Breast epithelium (tissue), 4 donors: ENCODE measurements at regions not wholly inside any gene's neighbourhood (a gene's known extent, or its start where the extent isn't known, plus 50 kb on each side); places are given as distances from the start of the nearest gene placed in this dataset.

ENCODE experiments used
- DNase-seq, 2 donors: peaks; one replicate each; pipeline ENCODE4 v3.0.0-alpha.2; 2019; ENCODE audit warnings: low spot score in 2 of 2
- H3K27ac ChIP-seq, 2 donors: fragments of 200-600 bp; sonication (generic) in 1 of 2; one replicate each; pipeline ENCODE4 v1.5.1; 2016 to 2019; ENCODE audit warnings: mild to moderate bottlenecking in 1 of 2
- H3K27me3 ChIP-seq, 2 donors: fragments of 200-600 bp; sonication (generic) in 1 of 2; one replicate each; pipeline versions ENCODE4 v1.5.1 to v1.6.0; 2017 to 2019; ENCODE audit warnings: control low read depth in 1 of 2, mild to moderate bottlenecking in 1 of 2
- H3K36me3 ChIP-seq: fragments of 200-600 bp; one replicate; pipeline ENCODE4 v1.5.1; 2019
- H3K4me1 ChIP-seq, 2 donors: fragments of 200-600 bp; sonication (generic); one replicate each; pipeline ENCODE4 v1.5.1; 2016 to 2019; ENCODE audit warnings: control low read depth in 1 of 2
- H3K4me3 ChIP-seq, 3 donors: fragments of 200-600 bp; sonication (generic); 1 replicate in 2 of 3; 2 replicates in 1 of 3; pipeline ENCODE4 v1.5.1; 2016 to 2019; ENCODE audit warnings: mild to moderate bottlenecking in 3 of 3, moderate library complexity in 2 of 3
- H3K9me3 ChIP-seq, 2 donors: fragments of 200-600 bp; sonication (generic) in 1 of 2; one replicate each; pipeline ENCODE4 v1.5.1; 2016 to 2019; ENCODE audit warnings: control low read depth in 1 of 2
- CTCF ChIP-seq, 3 donors: fragments of 450-650 bp; IDR thresholded peaks; one replicate each; pipeline ENCODE4 v1.5.1; 2016 to 2017; ENCODE audit warnings: antibody characterized with exemption in 3 of 3, mild to moderate bottlenecking in 3 of 3, moderate library complexity in 3 of 3
- POLR2A ChIP-seq: fragments of 450-650 bp; IDR thresholded peaks from one replicate; pipeline ENCODE4 v1.6.1; 2016; ENCODE audit warnings: antibody characterized with exemption, mild to moderate bottlenecking, moderate library complexity
- POLR2AphosphoS5 ChIP-seq, 3 donors: sonication (generic); formaldehyde crosslinking; IDR thresholded peaks; one replicate each; pipeline ENCODE4 v1.6.1; 2017; ENCODE audit warnings: antibody characterized with exemption in 3 of 3
- intact Hi-C: fragments of 100-400 bp; cut with DNase I; formaldehyde crosslinking; loops from one replicate; pipeline ENCODE4 v1.15.1; 2023; ENCODE audit warnings: low total_unique reads

GRCh38 chr13:111005364-111005763, 90.5 kb upstream of the ANKRD10 start:
- H3K27ac ChIP-seq = peak overlapping the region; percentile 69 to 88
- TF ChIP-seq CTCF (IDR thresholded peaks at IDR 0.05) (no peak), POLR2AphosphoS5 (IDR thresholded peaks at IDR 0.05) (no peak), POLR2A (no peak)
- DNase-seq = no peak
- H3K4me3 ChIP-seq = no peak overlapping the region
- H3K27me3 ChIP-seq = no peaks in the 10 kb centered on the region
- intact Hi-C loops = no loop called here
- H3K9me3 ChIP-seq = no peaks in the 10 kb centered on the region
- H3K36me3 ChIP-seq = no peaks in the 10 kb centered on the region
- H3K4me1 ChIP-seq = peaks cover 0 to 7% of the 10 kb centered on the region in 2 donors

GRCh38 chr13:111004444-111004843, 89.6 kb upstream of the ANKRD10 start:
- no peak overlapping the region for H3K27ac ChIP-seq
- H3K9me3 ChIP-seq = no peaks in the 10 kb centered on the region
- peaks cover 0 to 7% of the 10 kb centered on the region in 2 donors for H3K4me1 ChIP-seq
- no peak for TF ChIP-seq POLR2A
- no peaks in the 10 kb centered on the region for H3K36me3 ChIP-seq
- intact Hi-C loops = no loop called here
- DNase-seq = no peak
- no peaks in the 10 kb centered on the region for H3K27me3 ChIP-seq
- H3K4me3 ChIP-seq = no peak overlapping the region

- Histone ChIP-seq H3K27me3 (no peaks in the 10 kb centered on the region), H3K9me3 (no peaks in the 10 kb centered on the region), H3K4me1 (peaks cover 0 to 4% of the 10 kb centered on the region in 2 donors), H3K27ac (no peak overlapping the region), H3K4me3 (no peak overlapping the region), H3K36me3 (no peaks in the 10 kb centered on the region)
- intact Hi-C loops = no loop called here
- TF ChIP-seq CTCF (IDR thresholded peaks at IDR 0.05) = no peak
- TF ChIP-seq POLR2AphosphoS5 (IDR thresholded peaks at IDR 0.05) = no peak
- TF ChIP-seq POLR2A = no peak
- no peak for DNase-seq
These were observed 86.8 kb upstream of the ANKRD10 start for GRCh38 chr13:111001636-111002035.

GRCh38 chr13:110993788-110994187, 78.9 kb upstream of the ANKRD10 start:
- intact Hi-C loops = no loop called here
- Histone ChIP-seq H3K4me3 (no peak overlapping the region), H3K36me3 (no peaks in the 10 kb centered on the region), H3K9me3 (no peaks in the 10 kb centered on the region), H3K27ac (no peak overlapping the region), H3K27me3 (no peaks in the 10 kb centered on the region), H3K4me1 (no peaks in the 10 kb centered on the region)
- no peak for TF ChIP-seq CTCF (IDR thresholded peaks at IDR 0.05)
- no peak for TF ChIP-seq POLR2A
- TF ChIP-seq POLR2AphosphoS5 (IDR thresholded peaks at IDR 0.05) = no peak
- DNase-seq = no peak

- intact Hi-C loops = no loop called here
These were observed 77.2 kb upstream of the ANKRD10 start for GRCh38 chr13:110991991-110992508.

More at GRCh38 chr13:110991991-110992508, 77.2 kb upstream of the ANKRD10 start:
- no peak overlapping the region for H3K4me3 ChIP-seq
- no peak overlapping the region for H3K27ac ChIP-seq
- DNase-seq = no peak
- H3K9me3 ChIP-seq = no peaks in the 10 kb centered on the region
- TF ChIP-seq CTCF (IDR thresholded peaks at IDR 0.05) (no peak), POLR2AphosphoS5 (IDR thresholded peaks at IDR 0.05) (no peak), POLR2A (no peak)
- H3K36me3 ChIP-seq = no peaks in the 10 kb centered on the region
- no peaks in the 10 kb centered on the region for H3K27me3 ChIP-seq
- no peaks in the 10 kb centered on the region for H3K4me1 ChIP-seq
